CD4-positive, alpha-beta T cell (primary cell): ENCODE measurements at regions not wholly inside any gene's neighbourhood (a gene's known extent, or its start where the extent isn't known, plus 50 kb on each side); places are given as distances from the start of the nearest gene placed in this dataset.

Experiments
- ATAC-seq: fragments of 200-7000 bp; cut with Tn5 transposase; one replicate; pipeline ENCODE4 v1.10.0; 2022; ENCODE audit warnings: mild to moderate bottlenecking; ENCODE audit not compliant: poor library complexity
- CTCF ChIA-PET: fragments of 350-600 bp; sonication (Branson Sonifier 250); formaldehyde crosslinking; loops from one replicate; lab custom pipeline; 2021; ENCODE audit warnings: antibody characterized with exemption, inconsistent platforms; lab: Charles Lee
- POLR2A ChIA-PET: fragments of 350-600 bp; sonication (Branson Sonifier 250); formaldehyde crosslinking; loops from one replicate; lab custom pipeline; 2021; ENCODE audit warnings: antibody characterized with exemption, inconsistent platforms; lab: Charles Lee
- DNase-seq, 14 experiments: peaks; one replicate each; pipeline ENCODE4 v3.0.0-alpha.2; 2013 to 2020; ENCODE audit warnings: mixed read lengths in 2 of 14
- H3K27ac ChIP-seq, 2 donors: one replicate each; pipeline versions ENCODE4 v1.5.1 to v1.7.0; 2013; ENCODE audit warnings: low read length in 2 of 2, low read depth in 1 of 2, mild to moderate bottlenecking in 1 of 2
- H3K27me3 ChIP-seq, 2 experiments: 1 replicate in 1 of 2; 2 replicates in 1 of 2; pipeline versions ENCODE4 v1.6.1 to v1.7.0; 2013; ENCODE audit warnings: low read length in 2 of 2, control low read depth in 1 of 2, mild to moderate bottlenecking in 1 of 2, moderate library complexity in 1 of 2; ENCODE audit not compliant: insufficient read depth in 2 of 2, control insufficient read depth in 1 of 2
- H3K36me3 ChIP-seq: one replicate; pipeline ENCODE4 v1.6.1; 2013; ENCODE audit warnings: low read length, control low read depth; ENCODE audit not compliant: insufficient read depth
- H3K4me1 ChIP-seq: one replicate; pipeline ENCODE4 v1.6.1; 2013; ENCODE audit warnings: low read length, control low read depth; ENCODE audit not compliant: insufficient read depth
- H3K4me3 ChIP-seq: one replicate; pipeline ENCODE4 v1.5.1; 2013; ENCODE audit warnings: mild to moderate bottlenecking, low read length, moderate library complexity
- H3K9me3 ChIP-seq, 2 experiments: 1 replicate in 1 of 2; 2 replicates in 1 of 2; pipeline versions ENCODE4 v1.6.1 to v1.7.0; 2013; ENCODE audit warnings: low read length in 2 of 2, mild to moderate bottlenecking in 2 of 2, control low read depth in 1 of 2, moderate library complexity in 1 of 2; ENCODE audit not compliant: control insufficient read depth in 1 of 2, insufficient read depth in 1 of 2
- H3K27ac Mint-ChIP-seq: one replicate; pipeline ENCODE4 v1.8.0; 2020; ENCODE audit warnings: mixed read lengths
- H3K27me3 Mint-ChIP-seq: one replicate; pipeline ENCODE4 v1.8.0; 2021; ENCODE audit warnings: mixed read lengths
- H3K36me3 Mint-ChIP-seq: one replicate; pipeline ENCODE4 v1.8.0; 2021; ENCODE audit warnings: low read depth, mixed read lengths
- H3K4me1 Mint-ChIP-seq: one replicate; pipeline ENCODE4 v1.8.0; 2021; ENCODE audit warnings: low read depth, mixed read lengths
- H3K4me3 Mint-ChIP-seq: one replicate; pipeline ENCODE4 v1.8.0; 2020; ENCODE audit warnings: mild to moderate bottlenecking, mixed read lengths
- H3K9me3 Mint-ChIP-seq: one replicate; pipeline ENCODE4 v1.8.0; 2020; ENCODE audit warnings: mixed read lengths
- CTCF ChIP-seq: fragments of 200-600 bp; IDR thresholded peaks from one replicate; pipeline ENCODE4 v1.8.0; 2022; ENCODE audit warnings: antibody characterized with exemption, mild to moderate bottlenecking
- intact Hi-C, 2 experiments: fragments of 100-400 bp; cut with DNase I in 1 of 2; cut with micrococcal nuclease in 1 of 2; formaldehyde crosslinking; loops; one replicate each; pipeline versions ENCODE4 v1.15.1 to v1.9.0; 2023 to 2025; cut with DNase I, micrococcal nuclease

GRCh38 chr5:20056933-20057332, 68.9 kb upstream of the CDH18 start:
- Histone ChIP-seq H3K27me3 (no peaks in the 10 kb centered on the region), H3K4me3 (no peak overlapping the region), H3K36me3 (no peaks in the 10 kb centered on the region), H3K4me1 (no peaks in the 10 kb centered on the region), H3K9me3 (peaks cover 3 to 7% of the 10 kb centered on the region in 2 experiments), H3K27ac (no peak overlapping the region)
- Mint-ChIP-seq H3K4me1 (no peaks in the 10 kb centered on the region), H3K27ac (no peak overlapping the region), H3K36me3 (no peaks in the 10 kb centered on the region), H3K9me3 (peaks cover 5% of the 10 kb centered on the region), H3K27me3 (no peaks in the 10 kb centered on the region), H3K4me3 (no peak overlapping the region)
- ATAC-seq (no peak), DNase-seq (no peak)
- intact Hi-C loops = no loop called here
- ChIA-PET CTCF (no interaction called here), POLR2A (no interaction called here)
- TF ChIP-seq CTCF = no peak

- Mint-ChIP-seq H3K4me1 (no peaks in the 10 kb centered on the region), H3K27me3 (no peaks in the 10 kb centered on the region), H3K9me3 (peaks cover 4% of the 10 kb centered on the region), H3K27ac (no peak overlapping the region), H3K36me3 (no peaks in the 10 kb centered on the region), H3K4me3 (no peak overlapping the region)
- H3K27me3 ChIP-seq = no peaks in the 10 kb centered on the region
- intact Hi-C loops = no loop called here
- no peak overlapping the region for H3K27ac ChIP-seq
- ChIA-PET CTCF (no interaction called here), POLR2A (no interaction called here)
- TF ChIP-seq CTCF = no peak
- DNase-seq (no peak), ATAC-seq (no peak)
- no peaks in the 10 kb centered on the region for H3K36me3 ChIP-seq
- no peak overlapping the region for H3K4me3 ChIP-seq
- H3K4me1 ChIP-seq = no peaks in the 10 kb centered on the region
- peaks cover 3 to 7% of the 10 kb centered on the region in 2 experiments for H3K9me3 ChIP-seq
Observed at GRCh38 chr5:20055301-20055700, 67.3 kb upstream of the CDH18 start.

- Mint-ChIP-seq H3K36me3 (no peaks in the 10 kb centered on the region), H3K4me1 (no peaks in the 10 kb centered on the region), H3K9me3 (peaks cover 8% of the 10 kb centered on the region), H3K4me3 (no peak overlapping the region), H3K27ac (no peak overlapping the region), H3K27me3 (no peaks in the 10 kb centered on the region)
- no peak overlapping the region for H3K27ac ChIP-seq
- CTCF ChIA-PET = no interaction called here
- peaks cover 0 to 3% of the 10 kb centered on the region in 2 experiments for H3K9me3 ChIP-seq
- no peaks in the 10 kb centered on the region for H3K4me1 ChIP-seq
- intact Hi-C loops = no loop called here
- H3K27me3 ChIP-seq = no peaks in the 10 kb centered on the region
- H3K36me3 ChIP-seq = no peaks in the 10 kb centered on the region
- POLR2A ChIA-PET = no interaction called here
- no peak for TF ChIP-seq CTCF
- DNase-seq (no peak), ATAC-seq (no peak)
- no peak overlapping the region for H3K4me3 ChIP-seq
Observed at GRCh38 chr5:20050262-20050661, 62.3 kb upstream of the CDH18 start.
